ENCODE measurements at regions not wholly inside any gene's neighbourhood (a gene's known extent, or its start where the extent isn't known, plus 50 kb on each side); places are given as distances from the start of the nearest gene placed in this dataset.
"Not testable (repeated sequence)": the region's sequence is repeated elsewhere in the genome, so short reads cannot be mapped to it uniquely, and the experiment has no call there.

GRCh38 chr2:217588266-217588665 is 414.5 kb downstream of the TNS1 start:
- no peak for TF ChIP-seq CTCF (conservative IDR thresholded peaks at IDR 0.05)
- H3K27ac ChIP-seq: no peak overlapping the region

- no peak for TF ChIP-seq CTCF (conservative IDR thresholded peaks at IDR 0.05)
- H3K27ac ChIP-seq: no peak overlapping the region
Observed at GRCh38 chr2:217585362-217585761, 417.4 kb downstream of the TNS1 start.

GRCh38 chr2:217580407-217580806 is 422.4 kb downstream of the TNS1 start:
- H3K27ac ChIP-seq: not testable (repeated sequence)

- H3K27ac ChIP-seq: no peak overlapping the region
Observed at GRCh38 chr2:217573571-217573970, 429.2 kb downstream of the TNS1 start.

GRCh38 chr2:217570394-217570793 is 432.4 kb downstream of the TNS1 start:
- no peak overlapping the region for H3K27ac ChIP-seq
- TF ChIP-seq CTCF (conservative IDR thresholded peaks at IDR 0.05): no peak

More at GRCh38 chr2:217573571-217573970, 429.2 kb downstream of the TNS1 start:
- no peak for TF ChIP-seq CTCF (conservative IDR thresholded peaks at IDR 0.05)

- no peak for TF ChIP-seq CTCF (conservative IDR thresholded peaks at IDR 0.05)
- no peak overlapping the region for H3K27ac ChIP-seq
Observed at GRCh38 chr2:217568289-217568971, 434.4 kb downstream of the TNS1 start.

- no peak for TF ChIP-seq CTCF (conservative IDR thresholded peaks at IDR 0.05)
- H3K27ac ChIP-seq: no peak overlapping the region
Observed at GRCh38 chr2:217563565-217563964, 439.2 kb downstream of the TNS1 start.

- H3K27ac ChIP-seq: no peak overlapping the region
- no peak for TF ChIP-seq CTCF (conservative IDR thresholded peaks at IDR 0.05)
Observed at GRCh38 chr2:217562871-217563480, 439.8 kb downstream of the TNS1 start.
